ENCODE measurements at regions not wholly inside any gene's neighbourhood (a gene's known extent, or its start where the extent isn't known, plus 50 kb on each side); places are given as distances from the start of the nearest gene placed in this dataset.

DNA sequence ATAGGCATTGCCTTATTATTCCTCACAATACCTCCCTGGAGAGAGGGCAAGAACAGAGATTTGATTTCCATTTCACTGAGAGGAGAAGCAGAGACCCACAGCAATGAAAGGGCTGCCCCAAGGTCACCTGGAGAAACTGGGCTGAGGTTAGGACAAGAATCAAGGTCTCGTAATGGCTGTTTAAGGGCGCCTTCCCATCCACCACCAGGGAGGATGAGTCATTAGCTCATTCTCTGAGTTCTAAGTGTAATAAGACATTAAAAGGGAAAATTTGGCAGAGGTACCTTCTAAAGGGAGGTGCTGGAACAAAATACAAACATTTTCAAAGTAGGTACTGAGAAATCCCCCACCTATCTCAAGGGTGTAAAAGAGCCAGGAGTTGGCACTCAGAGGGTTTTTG lies 52.6 kb upstream of the TCERG1 start:
- TF ChIP-seq, protein P1, sequence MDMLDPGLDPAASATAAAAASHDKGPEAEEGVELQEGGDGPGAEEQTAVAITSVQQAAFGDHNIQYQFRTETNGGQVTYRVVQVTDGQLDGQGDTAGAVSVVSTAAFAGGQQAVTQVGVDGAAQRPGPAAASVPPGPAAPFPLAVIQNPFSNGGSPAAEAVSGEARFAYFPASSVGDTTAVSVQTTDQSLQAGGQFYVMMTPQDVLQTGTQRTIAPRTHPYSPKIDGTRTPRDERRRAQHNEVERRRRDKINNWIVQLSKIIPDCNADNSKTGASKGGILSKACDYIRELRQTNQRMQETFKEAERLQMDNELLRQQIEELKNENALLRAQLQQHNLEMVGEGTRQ (IDR thresholded peaks at IDR 0.05), result no peak
- TF ChIP-seq ESRRA (IDR thresholded peaks at IDR 0.05; ENCODE audit: borderline replicate concordance, low read length) (no peak), KDM5A (IDR thresholded peaks at IDR 0.05) (no peak), POLR2A (IDR thresholded peaks at IDR 0.05; ENCODE audit: low read length) (no peak), EP300 (IDR thresholded peaks at IDR 0.05) (no peak), BHLHE40 (IDR thresholded peaks at IDR 0.05; ENCODE audit: low read depth, low read length) (no peak), CBX8 (IDR thresholded peaks at IDR 0.05) (no peak)
- TF ChIP-seq, protein P2, sequence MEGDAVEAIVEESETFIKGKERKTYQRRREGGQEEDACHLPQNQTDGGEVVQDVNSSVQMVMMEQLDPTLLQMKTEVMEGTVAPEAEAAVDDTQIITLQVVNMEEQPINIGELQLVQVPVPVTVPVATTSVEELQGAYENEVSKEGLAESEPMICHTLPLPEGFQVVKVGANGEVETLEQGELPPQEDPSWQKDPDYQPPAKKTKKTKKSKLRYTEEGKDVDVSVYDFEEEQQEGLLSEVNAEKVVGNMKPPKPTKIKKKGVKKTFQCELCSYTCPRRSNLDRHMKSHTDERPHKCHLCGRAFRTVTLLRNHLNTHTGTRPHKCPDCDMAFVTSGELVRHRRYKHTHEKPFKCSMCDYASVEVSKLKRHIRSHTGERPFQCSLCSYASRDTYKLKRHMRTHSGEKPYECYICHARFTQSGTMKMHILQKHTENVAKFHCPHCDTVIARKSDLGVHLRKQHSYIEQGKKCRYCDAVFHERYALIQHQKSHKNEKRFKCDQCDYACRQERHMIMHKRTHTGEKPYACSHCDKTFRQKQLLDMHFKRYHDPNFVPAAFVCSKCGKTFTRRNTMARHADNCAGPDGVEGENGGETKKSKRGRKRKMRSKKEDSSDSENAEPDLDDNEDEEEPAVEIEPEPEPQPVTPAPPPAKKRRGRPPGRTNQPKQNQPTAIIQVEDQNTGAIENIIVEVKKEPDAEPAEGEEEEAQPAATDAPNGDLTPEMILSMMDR (IDR thresholded peaks at IDR 0.05), result no peak

Data from A549 (cell line).